PC-3 (cell line): ENCODE measurements at regions not wholly inside any gene's neighbourhood (a gene's known extent, or its start where the extent isn't known, plus 50 kb on each side); places are given as distances from the start of the nearest gene placed in this dataset.

ENCODE experiments used
- CTCF ChIP-seq: fragments of 300-600 bp; sonication (generic); conservative IDR thresholded peaks from 2 replicates; pipeline ENCODE4 v1.5.1; 2017; ENCODE audit warnings: antibody characterized with exemption, low read depth, mild to moderate bottlenecking, low read length
- EZH2 ChIP-seq: fragments of 300-600 bp; sonication (generic); IDR thresholded peaks from one replicate; pipeline ENCODE4 v1.6.1; 2017; ENCODE audit warnings: antibody characterized with exemption, mild to moderate bottlenecking, low read length; ENCODE audit not compliant: unreplicated experiment
- EZH2phosphoT487 ChIP-seq: fragments of 300-600 bp; sonication (generic); IDR thresholded peaks from 2 replicates; pipeline ENCODE4 v1.6.1; 2018; ENCODE audit warnings: mild to moderate bottlenecking, antibody characterized with exemption, low read length, borderline replicate concordance

GRCh38 chr6:169140986-169141495, 112.6 kb downstream of the THBS2 start:
- TF ChIP-seq CTCF (no peak), EZH2phosphoT487 (no peak), EZH2 (no peak)
